ENCODE measurements at regions not wholly inside any gene's neighbourhood (a gene's known extent, or its start where the extent isn't known, plus 50 kb on each side); places are given as distances from the start of the nearest gene placed in this dataset.

- TF ChIP-seq CTCF (IDR thresholded peaks at IDR 0.05; ENCODE audit: low read depth, low read length) = no peak
- H3K9me3 ChIP-seq (ENCODE audit: control insufficient read depth, insufficient read depth, low read length) = no peaks in the 10 kb centered on the region
- no peak overlapping the region for H3K4me3 ChIP-seq (ENCODE audit: low read depth, low read length)
- H3K27ac ChIP-seq (ENCODE audit: low read depth, low read length) = no peak overlapping the region
- DNase-seq (ENCODE audit: low read depth, low spot score) = no peak
- ChIA-PET CTCF (no interaction called here), POLR2A (no interaction called here)
- peaks cover 26% of the 10 kb centered on the region for H3K27me3 ChIP-seq (ENCODE audit: control insufficient read depth, insufficient read depth, low read length)
Measured at GRCh38 chr1:25030012-25030411, 99.9 kb upstream of the RUNX3 start.

GRCh38 chr1:25028907-25029599 is 99.0 kb upstream of the RUNX3 start:
- no peak overlapping the region for H3K27ac ChIP-seq (ENCODE audit: low read depth, low read length)
- H3K27me3 ChIP-seq (ENCODE audit: control insufficient read depth, insufficient read depth, low read length) = peaks cover 26% of the 10 kb centered on the region
- TF ChIP-seq CTCF (IDR thresholded peaks at IDR 0.05; ENCODE audit: low read depth, low read length) = no peak
- no peak for DNase-seq (ENCODE audit: low read depth, low spot score)
- ChIA-PET POLR2A (interaction anchor here (0.6 kb wide), 1 partner anchor 75 kb away, joined by 3 read pairs; no protein-coding TSS in a partner anchor), CTCF (interaction anchor here (0.6 kb wide), 1 partner anchor 70 kb away, joined by 3 read pairs; no protein-coding TSS in a partner anchor)
- no peak overlapping the region for H3K4me3 ChIP-seq (ENCODE audit: low read depth, low read length)
- H3K9me3 ChIP-seq (ENCODE audit: control insufficient read depth, insufficient read depth, low read length) = no peaks in the 10 kb centered on the region

GRCh38 chr1:25028587-25028906 is 98.5 kb upstream of the RUNX3 start:
- Histone ChIP-seq H3K4me3 (ENCODE audit: low read depth, low read length) (no peak overlapping the region), H3K27me3 (ENCODE audit: control insufficient read depth, insufficient read depth, low read length) (peaks cover 24% of the 10 kb centered on the region), H3K27ac (ENCODE audit: low read depth, low read length) (no peak overlapping the region), H3K9me3 (ENCODE audit: control insufficient read depth, insufficient read depth, low read length) (no peaks in the 10 kb centered on the region)
- DNase-seq (ENCODE audit: low read depth, low spot score) = no peak
- POLR2A ChIA-PET = interaction anchor here (0.6 kb wide), 1 partner anchor 75 kb away, joined by 3 read pairs; no protein-coding TSS in a partner anchor
- CTCF ChIA-PET = interaction anchor here (0.6 kb wide), 1 partner anchor 71 kb away, joined by 3 read pairs; no protein-coding TSS in a partner anchor
- TF ChIP-seq CTCF (IDR thresholded peaks at IDR 0.05; ENCODE audit: low read depth, low read length) = no peak

- Histone ChIP-seq H3K27ac (ENCODE audit: low read depth, low read length) (no peak overlapping the region), H3K9me3 (ENCODE audit: control insufficient read depth, insufficient read depth, low read length) (no peaks in the 10 kb centered on the region), H3K4me3 (ENCODE audit: low read depth, low read length) (no peak overlapping the region), H3K27me3 (ENCODE audit: control insufficient read depth, insufficient read depth, low read length) (peaks cover 23% of the 10 kb centered on the region)
- no peak for DNase-seq (ENCODE audit: low read depth, low spot score)
- POLR2A ChIA-PET = interaction anchor here (0.6 kb wide), 1 partner anchor 74 kb away, joined by 3 read pairs; no protein-coding TSS in a partner anchor
- no peak for TF ChIP-seq CTCF (IDR thresholded peaks at IDR 0.05; ENCODE audit: low read depth, low read length)
- CTCF ChIA-PET = interaction anchor here (0.6 to 2.6 kb wide), 2 partner anchors 9 to 71 kb away, joined by 3 to 17 read pairs; no protein-coding TSS in a partner anchor
Measured at GRCh38 chr1:25027822-25028586, 97.9 kb upstream of the RUNX3 start.
